Caco-2 (cell line): ENCODE measurements at regions not wholly inside any gene's neighbourhood (a gene's known extent, or its start where the extent isn't known, plus 50 kb on each side); places are given as distances from the start of the nearest gene placed in this dataset.

Source experiments
- BruUV-seq: library from RNA; stranded (reverse); fragments of 400-500 nt; replicated peaks from 2 replicates; lab custom pipeline; 2021; lab: Mats Ljungman, UMichigan
- CTCF ChIA-PET: fragments of 300-600 bp; sonication (Branson Sonifier 250); formaldehyde crosslinking; loops from one replicate; lab custom pipeline; 2022; ENCODE audit warnings: antibody characterized with exemption; lab: Charles Lee
- POLR2A ChIA-PET: fragments of 300-600 bp; sonication (Branson Sonifier 250); formaldehyde crosslinking; loops from one replicate; lab custom pipeline; 2022; ENCODE audit warnings: antibody characterized with exemption; lab: Charles Lee
- DNase-seq, 2 experiments: peaks; one replicate each; pipeline versions ENCODE4 v3.0.0 to v3.0.0-alpha.2; 2020 to 2022
- H3K27me3 ChIP-seq: replicated peaks from 2 replicates; pipeline ENCODE4 v1.6.0; 2011; ENCODE audit warnings: low read length; ENCODE audit not compliant: control insufficient read depth, insufficient read depth
- H3K36me3 ChIP-seq: 2 replicates; pipeline ENCODE4 v1.5.1; 2011; ENCODE audit warnings: low read length; ENCODE audit not compliant: control insufficient read depth, insufficient read depth
- H3K4me1 ChIP-seq: fragments of 250-450 bp; sonication (Bioruptor Pico); 2 replicates; pipeline ENCODE4 v1.5.1; 2020; ENCODE audit warnings: mild to moderate bottlenecking
- H3K4me3 ChIP-seq: 2 replicates; pipeline ENCODE4 v1.5.1; 2011; ENCODE audit warnings: low read depth, mild to moderate bottlenecking, control low read depth, low read length
- H3K9me3 ChIP-seq: fragments of 250-450 bp; sonication (Bioruptor Pico); 2 replicates; pipeline ENCODE4 v1.5.1; 2020; ENCODE audit warnings: mild to moderate bottlenecking, moderate library complexity
- H3K27ac Mint-ChIP-seq: one replicate; pipeline ENCODE4 v1.8.0; 2022; ENCODE audit warnings: mixed read lengths; ENCODE audit not compliant: unreplicated experiment
- H3K27me3 Mint-ChIP-seq: one replicate; pipeline ENCODE4 v1.8.0; 2022; ENCODE audit warnings: mixed read lengths; ENCODE audit not compliant: insufficient read depth, unreplicated experiment
- H3K36me3 Mint-ChIP-seq: one replicate; pipeline ENCODE4 v1.8.0; 2022; ENCODE audit warnings: mild to moderate bottlenecking, mixed read lengths; ENCODE audit not compliant: insufficient read depth, unreplicated experiment
- H3K4me1 Mint-ChIP-seq: one replicate; pipeline ENCODE4 v1.8.0; 2022; ENCODE audit warnings: low read depth, mixed read lengths; ENCODE audit not compliant: unreplicated experiment
- H3K4me3 Mint-ChIP-seq: one replicate; pipeline ENCODE4 v1.8.0; 2022; ENCODE audit warnings: mild to moderate bottlenecking, moderate library complexity, mixed read lengths; ENCODE audit not compliant: unreplicated experiment
- H3K9me3 Mint-ChIP-seq: one replicate; pipeline ENCODE4 v1.8.0; 2022; ENCODE audit warnings: mixed read lengths; ENCODE audit not compliant: unreplicated experiment
- CTCF ChIP-seq, 2 experiments: fragments of 200-600 bp in 1 of 2; IDR thresholded peaks; 1 replicate in 1 of 2; 2 replicates in 1 of 2; pipeline versions ENCODE4 v1.5.1 to v1.8.0; 2011 to 2022; ENCODE audit warnings: antibody characterized with exemption in 1 of 2, control low read depth in 1 of 2, inconsistent platforms in 1 of 2, low read depth in 1 of 2, low read length in 1 of 2, mild to moderate bottlenecking in 1 of 2, moderate library complexity in 1 of 2; ENCODE audit not compliant: insufficient read depth in 1 of 2, severe bottlenecking in 1 of 2, unreplicated experiment in 1 of 2
- intact Hi-C: fragments of 100-400 bp; cut with micrococcal nuclease; formaldehyde crosslinking; loops from one replicate; pipeline ENCODE4 v1.10.0; 2022; ENCODE audit not compliant: unreplicated experiment

- Mint-ChIP-seq H3K36me3 (no peaks in the 10 kb centered on the region), H3K9me3 (no peaks in the 10 kb centered on the region), H3K4me1 (no peaks in the 10 kb centered on the region), H3K27me3 (peaks cover 9% of the 10 kb centered on the region), H3K27ac (no peak overlapping the region), H3K4me3 (no peak overlapping the region)
- Histone ChIP-seq H3K9me3 (no peaks in the 10 kb centered on the region), H3K27me3 (no peaks in the 10 kb centered on the region), H3K4me1 (no peaks in the 10 kb centered on the region), H3K4me3 (no peak overlapping the region), H3K36me3 (no peaks in the 10 kb centered on the region)
- TF ChIP-seq CTCF (IDR thresholded peaks at IDR 0.05; ENCODE audit: insufficient read depth in 1 of 2, low read depth in 1 of 2, low read length in 1 of 2, severe bottlenecking in 1 of 2, unreplicated experiment in 1 of 2): no peak
- ChIA-PET CTCF (no interaction called here), POLR2A (no interaction called here)
- intact Hi-C loops: no loop called here
- DNase-seq: no peak
- no TSS peak for BruUV-seq
Measured at GRCh38 chr2:59677158-59677557, 876.3 kb downstream of the BCL11A start.

GRCh38 chr2:59674100-59674499 lies 879.4 kb downstream of the BCL11A start:
- Mint-ChIP-seq H3K4me1 (no peaks in the 10 kb centered on the region), H3K4me3 (no peak overlapping the region), H3K27me3 (peaks cover 14% of the 10 kb centered on the region), H3K27ac (no peak overlapping the region), H3K36me3 (no peaks in the 10 kb centered on the region), H3K9me3 (no peaks in the 10 kb centered on the region)
- intact Hi-C loops: no loop called here
- ChIA-PET POLR2A (no interaction called here), CTCF (no interaction called here)
- Histone ChIP-seq H3K4me1 (no peaks in the 10 kb centered on the region; the same call in 1 of the 2 replicates), H3K36me3 (no peaks in the 10 kb centered on the region), H3K4me3 (no peak overlapping the region), H3K9me3 (no peaks in the 10 kb centered on the region), H3K27me3 (no peaks in the 10 kb centered on the region)
- DNase-seq: no peak
- no TSS peak for BruUV-seq
- no peak for TF ChIP-seq CTCF (IDR thresholded peaks at IDR 0.05; ENCODE audit: insufficient read depth in 1 of 2, low read depth in 1 of 2, low read length in 1 of 2, severe bottlenecking in 1 of 2, unreplicated experiment in 1 of 2)

GRCh38 chr2:59665021-59665420 lies 888.4 kb downstream of the BCL11A start:
- Mint-ChIP-seq H3K27ac (no peak overlapping the region), H3K9me3 (no peaks in the 10 kb centered on the region), H3K27me3 (peaks cover 8% of the 10 kb centered on the region), H3K36me3 (no peaks in the 10 kb centered on the region), H3K4me1 (no peaks in the 10 kb centered on the region), H3K4me3 (no peak overlapping the region)
- BruUV-seq: no TSS peak
- Histone ChIP-seq H3K36me3 (no peaks in the 10 kb centered on the region), H3K4me1 (no peaks in the 10 kb centered on the region), H3K4me3 (no peak overlapping the region), H3K9me3 (no peaks in the 10 kb centered on the region), H3K27me3 (no peaks in the 10 kb centered on the region)
- no peak for DNase-seq
- TF ChIP-seq CTCF (IDR thresholded peaks at IDR 0.05; ENCODE audit: insufficient read depth in 1 of 2, low read depth in 1 of 2, low read length in 1 of 2, severe bottlenecking in 1 of 2, unreplicated experiment in 1 of 2): no peak
- POLR2A ChIA-PET: no interaction called here
- CTCF ChIA-PET: no interaction called here
- intact Hi-C loops: no loop called here
